ELF-1 (cell line): ENCODE measurements at regions not wholly inside any gene's neighbourhood (a gene's known extent, or its start where the extent isn't known, plus 50 kb on each side); places are given as distances from the start of the nearest gene placed in this dataset.

Source experiments
- DNase-seq: peaks from one replicate; pipeline ENCODE4 v3.0.0-alpha.2; 2016; ENCODE audit warnings: low read depth, low spot score

DNA sequence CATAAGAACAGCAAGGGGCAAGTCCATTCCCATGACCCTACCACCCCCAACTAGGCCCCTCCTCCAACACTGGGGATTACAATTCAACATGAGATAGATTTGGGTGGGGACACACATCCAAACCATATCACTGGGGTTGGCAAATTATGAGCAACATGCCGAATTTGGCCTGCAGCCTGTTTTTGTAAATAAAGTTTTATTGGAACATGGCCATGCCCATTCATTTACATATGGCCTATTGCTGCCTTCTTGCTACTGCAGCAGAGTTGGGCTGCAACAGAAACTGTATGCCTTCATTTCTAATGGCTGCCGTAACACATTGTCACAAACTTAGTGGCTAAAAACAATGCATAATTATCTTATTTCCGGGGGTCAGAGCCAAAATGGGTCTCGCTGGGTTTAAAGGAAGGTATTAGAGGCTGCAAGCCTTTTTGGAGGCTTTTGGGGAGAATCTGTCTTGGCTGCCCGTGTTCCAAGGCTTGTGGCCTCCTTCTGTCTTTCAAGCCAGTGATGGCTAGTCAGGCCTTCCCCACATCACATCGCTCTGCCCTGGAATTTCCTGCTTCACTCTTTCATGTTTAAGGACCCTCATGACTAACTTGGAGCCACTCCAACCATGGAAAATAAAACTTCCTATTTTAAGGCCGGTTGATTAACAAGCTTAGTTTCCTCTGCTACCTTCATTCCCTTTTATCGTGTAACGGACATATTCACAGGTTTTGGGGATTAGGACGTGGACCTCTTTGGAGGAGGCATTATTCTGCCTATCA lies 428.5 kb upstream of the PROK2 start:
- no peak for DNase-seq

DNA sequence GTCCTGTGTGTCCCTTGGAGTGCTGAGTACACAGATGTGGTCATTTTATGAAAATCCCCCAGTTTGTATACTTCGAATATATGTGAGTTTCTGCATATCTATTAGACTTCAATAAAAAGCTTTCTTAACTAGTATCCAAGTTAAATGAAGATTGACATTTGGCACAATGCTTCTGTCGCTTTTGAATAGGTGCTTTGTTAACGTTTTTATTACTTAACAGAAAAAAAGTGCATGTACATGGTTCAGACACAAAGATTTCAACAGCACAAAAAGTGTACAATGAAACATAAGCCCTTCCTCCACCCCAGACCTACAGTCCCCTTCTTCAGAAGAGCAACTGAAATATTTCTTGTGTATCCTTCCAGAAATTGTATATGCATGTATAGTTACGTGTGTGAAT lies 427.4 kb upstream of the PROK2 start:
- no peak for DNase-seq

DNA sequence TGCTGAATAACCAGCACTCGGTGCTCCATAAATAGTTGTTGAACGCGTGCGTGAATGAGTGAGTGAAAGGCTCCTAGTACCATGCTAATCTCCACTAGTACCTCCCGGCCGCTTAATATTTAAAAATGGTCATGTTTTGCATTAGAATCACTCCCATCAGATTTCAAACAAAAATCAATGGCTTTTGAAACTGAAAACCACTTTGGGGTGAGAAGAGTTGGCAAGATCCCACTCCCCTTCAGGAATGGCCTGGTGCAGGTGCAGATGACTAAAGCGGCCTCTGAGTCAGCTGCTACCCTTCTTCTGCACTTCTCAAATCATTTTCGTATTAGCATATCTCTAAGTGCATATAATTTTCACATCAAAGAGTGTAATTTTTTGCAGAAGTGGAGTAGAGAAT lies 425.3 kb upstream of the PROK2 start:
- DNase-seq: no peak

DNA sequence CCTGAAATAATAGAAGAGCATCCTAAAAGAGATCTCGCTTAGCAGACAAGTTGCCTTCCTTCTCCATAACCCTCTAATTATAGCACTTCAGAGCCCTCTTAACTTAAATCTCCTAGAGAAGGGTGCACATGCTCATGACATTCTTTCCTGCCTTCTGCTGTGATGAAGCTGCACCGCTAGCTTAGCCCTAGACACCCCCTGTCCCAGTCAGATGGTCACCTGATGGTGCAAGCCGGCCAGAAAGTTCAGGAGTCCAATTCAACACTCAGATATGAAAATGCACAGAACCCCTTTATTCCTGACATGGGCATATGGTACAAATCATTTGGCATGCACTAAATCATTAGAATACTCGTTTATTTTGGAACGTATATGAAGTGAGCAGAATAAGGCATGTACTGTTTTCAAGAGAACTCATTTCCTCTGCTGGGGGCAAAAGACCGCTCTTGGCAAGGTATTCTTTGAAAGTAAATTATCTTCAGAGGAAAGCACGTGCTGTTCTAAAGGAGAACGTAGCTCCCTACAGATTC lies 420.4 kb upstream of the PROK2 start:
- no peak for DNase-seq

DNA sequence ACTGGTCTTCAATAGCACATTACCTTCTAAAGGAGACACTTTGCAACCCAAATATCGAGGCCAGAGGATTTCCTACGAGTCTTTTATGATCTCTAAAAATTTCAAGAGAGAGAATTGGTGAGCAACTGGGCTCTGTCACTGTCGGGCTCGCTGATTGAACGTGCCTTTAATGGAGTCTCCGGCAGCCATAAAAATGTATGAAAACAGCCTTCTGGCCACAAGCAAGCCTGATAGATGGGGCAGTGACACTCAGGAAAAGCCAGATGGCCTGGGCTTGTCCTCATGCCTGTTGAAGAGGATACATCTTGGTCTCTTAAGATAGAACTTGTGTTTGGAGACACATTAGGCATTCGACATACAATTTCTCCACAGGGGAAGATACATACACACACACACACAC lies 419.5 kb upstream of the PROK2 start:
- DNase-seq: no peak

DNA sequence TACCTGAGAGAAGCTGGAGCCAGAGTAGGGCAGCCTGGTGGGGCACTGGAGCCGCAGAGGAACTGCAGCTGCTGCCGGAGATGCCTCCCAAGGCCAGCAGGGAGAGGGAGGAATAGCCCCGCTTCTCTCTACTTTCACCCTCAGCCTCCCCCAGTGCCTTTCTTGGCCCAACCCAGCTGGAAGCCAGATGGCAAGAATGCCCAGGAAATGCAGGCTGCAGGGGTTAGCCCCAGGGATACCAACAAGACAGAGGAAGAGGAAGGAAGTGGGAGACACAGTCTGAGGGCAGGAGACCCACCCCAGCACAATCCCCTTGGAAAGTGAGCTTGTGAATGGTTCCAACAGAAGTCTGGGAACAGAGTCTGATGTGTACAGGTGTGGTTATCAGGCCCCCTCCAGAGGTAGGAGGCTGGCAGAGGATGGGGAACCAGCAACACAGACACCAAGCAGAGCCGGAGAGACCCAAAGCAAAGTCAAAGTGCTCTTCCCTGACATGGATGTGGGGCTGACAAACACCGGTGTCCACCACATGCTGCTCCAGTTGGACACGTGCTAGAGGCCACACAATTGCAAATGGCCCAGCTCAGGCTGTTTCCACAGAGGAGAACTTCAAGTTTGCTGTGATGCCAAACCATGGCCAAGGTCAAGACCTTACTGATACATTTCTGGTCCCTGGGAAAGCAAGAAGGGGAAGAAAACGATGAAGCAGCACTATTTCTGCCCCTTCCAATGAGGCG lies 418.8 kb upstream of the PROK2 start:
- no peak for DNase-seq

DNA sequence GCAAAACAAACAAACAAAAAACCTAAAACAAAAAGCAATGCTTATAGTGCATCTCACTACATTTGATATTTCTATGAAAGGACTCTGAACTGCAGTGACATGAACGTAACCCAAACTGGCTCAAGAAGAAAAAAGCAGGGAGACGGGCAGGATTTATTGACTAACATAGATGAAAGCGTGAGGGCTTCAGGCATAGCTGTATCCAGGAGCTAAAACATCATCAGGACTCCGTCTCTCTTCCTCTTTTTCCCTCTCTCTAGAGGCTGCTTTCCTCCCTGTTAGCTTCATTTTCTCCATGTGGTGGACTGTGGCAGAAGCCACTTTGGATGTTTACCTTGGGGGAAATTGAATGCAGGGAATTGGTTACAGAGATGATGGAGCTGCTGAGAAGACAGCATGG lies 418.2 kb upstream of the PROK2 start:
- DNase-seq: no peak

DNA sequence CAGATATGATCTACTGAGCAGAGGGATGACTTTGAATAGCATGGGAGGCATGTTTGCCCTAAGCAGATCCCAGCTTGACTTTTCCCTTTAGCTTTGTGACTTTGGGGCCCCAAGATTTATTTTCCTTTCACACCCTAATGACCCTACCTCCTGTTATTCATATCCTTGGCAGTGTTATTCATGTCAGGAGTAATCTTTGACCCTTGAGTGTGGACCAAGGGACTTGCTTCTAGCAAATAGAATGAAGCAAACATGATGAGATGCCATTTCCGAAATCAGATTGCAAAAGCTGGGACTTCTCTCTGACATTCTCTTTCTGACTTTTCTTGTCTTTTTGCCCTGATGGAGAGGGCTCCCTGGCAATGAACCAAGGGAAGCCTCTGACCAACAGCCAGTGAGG lies 415.4 kb upstream of the PROK2 start:
- DNase-seq: no peak

DNA sequence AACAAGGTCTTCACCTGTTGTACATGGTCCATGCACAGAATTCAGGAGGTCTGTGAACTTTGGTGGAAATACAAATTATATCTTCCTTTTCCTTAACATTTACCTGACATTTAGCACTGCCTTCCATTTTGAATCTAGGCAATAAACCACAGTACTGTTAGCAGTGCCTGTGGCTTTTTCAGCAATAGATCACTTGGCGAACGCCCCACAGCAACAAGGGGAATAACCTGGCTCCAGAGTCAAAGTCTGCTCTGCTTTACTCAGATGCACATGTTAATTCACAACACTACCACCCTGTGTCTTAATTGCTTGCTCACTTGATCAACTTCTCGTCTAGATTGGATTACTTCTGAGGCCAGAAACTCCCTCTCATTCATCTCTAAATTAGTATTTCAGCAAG lies 414.6 kb upstream of the PROK2 start:
- no peak for DNase-seq

DNA sequence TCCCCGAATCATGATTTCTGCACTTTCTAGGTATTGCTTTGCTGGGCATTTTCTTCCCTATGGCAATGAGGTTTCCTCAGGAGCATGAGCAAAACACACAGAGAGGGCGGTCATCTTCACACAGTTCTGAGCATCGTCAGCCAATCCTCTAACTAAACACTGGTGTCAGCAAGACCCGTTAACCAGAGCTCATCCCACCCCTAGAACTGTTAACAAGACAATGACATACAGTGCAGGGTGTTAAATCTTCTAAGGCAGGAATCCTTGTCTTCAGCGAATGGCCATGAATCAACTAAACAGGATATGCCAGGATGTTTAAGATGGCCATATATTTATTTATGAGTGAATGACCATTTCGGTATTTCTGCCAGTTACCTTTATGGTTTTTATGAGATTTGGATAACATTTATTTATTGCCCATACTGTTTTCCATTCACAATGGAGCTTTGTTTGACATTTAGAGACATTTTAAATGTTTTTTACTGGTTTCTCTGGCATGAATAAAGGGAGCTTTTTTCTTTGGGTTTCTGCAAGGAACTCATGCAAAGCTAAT lies 411.5 kb upstream of the PROK2 start:
- no peak for DNase-seq

DNA sequence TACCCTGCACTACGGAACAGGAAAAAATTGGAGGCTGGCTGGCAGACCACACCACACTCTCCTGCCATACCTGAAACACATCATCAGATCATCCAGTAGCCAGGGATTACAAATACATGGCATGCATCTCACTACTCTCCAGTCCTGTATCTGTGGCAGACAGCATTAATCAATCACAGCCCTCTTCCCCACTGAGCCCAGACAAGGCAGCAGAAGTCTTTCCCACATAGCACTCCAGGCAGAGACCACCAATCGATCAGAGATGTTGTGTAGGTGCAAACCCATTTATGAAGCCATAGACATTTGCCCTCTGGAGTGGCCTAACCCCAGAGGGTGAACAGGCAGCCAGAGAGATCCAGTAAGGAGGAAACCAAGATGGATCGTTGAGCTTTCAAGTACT lies 410.9 kb upstream of the PROK2 start:
- no peak for DNase-seq

DNA sequence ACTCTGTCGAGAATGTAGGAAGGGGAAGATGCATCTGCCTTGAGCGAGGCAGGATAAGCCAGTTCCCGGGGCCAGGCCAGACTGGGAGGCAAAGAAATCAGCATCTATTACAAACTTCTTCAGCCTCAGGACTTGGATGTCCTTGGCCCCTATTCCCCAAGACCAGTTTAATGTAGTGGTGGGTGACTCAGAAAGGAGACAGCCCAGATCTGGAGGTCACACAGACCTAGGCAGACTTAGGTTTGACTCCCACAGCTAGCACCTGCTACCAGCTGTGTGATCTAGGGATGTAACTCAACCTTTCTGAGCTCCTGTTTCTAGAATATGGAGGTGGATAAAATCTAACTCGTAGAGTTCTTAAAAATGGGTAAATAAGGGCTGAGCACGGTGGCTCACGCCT lies 409.5 kb upstream of the PROK2 start:
- DNase-seq: no peak

DNA sequence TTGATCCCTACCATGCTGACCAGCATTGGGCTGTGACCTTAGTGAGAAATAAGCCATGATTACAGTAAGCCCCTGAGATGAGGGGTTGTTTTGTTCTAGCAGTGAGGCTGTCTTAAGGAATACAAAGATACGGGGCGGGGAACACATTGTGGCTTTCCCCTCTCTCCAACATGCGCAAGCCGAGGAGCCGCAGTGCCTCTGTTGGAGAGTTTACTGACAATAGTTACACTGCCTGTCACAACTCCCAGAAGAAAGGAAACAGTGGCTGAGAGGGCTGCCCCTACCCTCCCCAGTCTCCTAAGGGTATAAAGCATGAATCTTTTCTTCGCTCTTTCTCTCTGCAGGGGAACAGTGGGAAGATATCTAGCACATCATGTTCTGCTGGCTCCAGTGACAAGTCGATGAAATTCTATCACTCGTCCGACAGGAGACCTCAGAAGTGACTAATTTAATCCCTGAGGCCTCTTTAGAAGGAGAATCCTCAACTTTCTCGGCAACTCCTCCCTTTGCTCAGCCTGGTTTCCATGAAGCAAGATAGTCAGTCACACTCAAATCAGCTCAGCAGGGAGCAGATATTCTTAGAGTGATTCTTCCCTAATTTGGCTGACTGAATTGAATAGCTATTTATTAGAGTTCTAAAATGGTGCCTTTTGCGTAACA lies 409.0 kb upstream of the PROK2 start:
- DNase-seq: peak; percentile 69

DNA sequence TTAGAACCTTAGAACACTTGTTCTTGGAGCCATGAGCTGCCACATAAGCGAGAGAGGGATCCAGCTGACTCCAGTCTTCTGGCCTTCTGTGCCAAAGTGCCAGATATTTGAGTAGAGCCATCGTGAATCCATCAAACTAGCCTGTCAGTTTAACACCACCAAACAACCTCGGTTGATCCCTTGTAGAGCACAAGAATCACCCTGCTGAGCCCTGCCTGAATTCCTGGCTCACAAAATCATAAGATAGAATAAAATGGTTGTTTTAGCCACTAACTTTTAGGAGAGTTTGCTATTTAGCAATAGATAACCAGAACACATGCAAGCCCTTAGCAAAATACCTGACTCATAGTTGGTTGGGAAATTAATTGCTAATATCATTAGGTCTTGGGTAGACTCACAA lies 407.6 kb upstream of the PROK2 start:
- no peak for DNase-seq

DNA sequence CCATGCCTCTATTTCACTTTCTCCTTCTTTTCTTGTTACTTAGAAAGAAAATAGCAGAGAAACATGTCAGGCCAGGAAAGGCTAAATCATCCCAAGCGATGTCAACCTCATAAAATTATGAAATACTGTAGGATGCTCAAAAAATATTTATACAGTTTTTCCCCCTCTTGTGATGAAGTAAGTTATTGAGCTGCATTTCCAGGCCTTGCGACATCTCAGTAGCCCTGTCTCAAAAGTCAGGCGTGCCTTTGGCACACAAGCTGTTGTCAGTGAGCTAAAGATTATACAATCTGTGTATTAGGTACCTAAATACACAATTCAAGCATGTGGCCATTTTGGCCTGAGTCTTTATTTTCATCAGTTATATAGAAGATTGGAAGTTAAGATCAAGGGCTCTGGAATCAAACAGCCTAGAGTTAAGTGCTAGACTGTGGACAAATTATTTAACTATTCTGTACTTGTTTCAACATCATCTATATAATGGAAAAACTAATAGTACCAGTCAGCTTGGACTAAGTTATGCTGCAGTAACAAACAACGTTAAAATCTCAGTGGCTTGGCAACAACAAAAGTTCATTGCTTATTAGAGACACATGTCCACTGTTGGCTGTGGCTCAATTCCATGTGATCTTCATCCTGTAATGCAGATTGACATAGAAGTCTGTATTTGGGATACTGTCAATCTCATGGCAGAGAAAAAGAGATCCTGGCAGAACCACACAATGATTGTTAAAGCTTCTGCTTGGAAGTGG lies 406.4 kb upstream of the PROK2 start:
- DNase-seq: no peak

DNA sequence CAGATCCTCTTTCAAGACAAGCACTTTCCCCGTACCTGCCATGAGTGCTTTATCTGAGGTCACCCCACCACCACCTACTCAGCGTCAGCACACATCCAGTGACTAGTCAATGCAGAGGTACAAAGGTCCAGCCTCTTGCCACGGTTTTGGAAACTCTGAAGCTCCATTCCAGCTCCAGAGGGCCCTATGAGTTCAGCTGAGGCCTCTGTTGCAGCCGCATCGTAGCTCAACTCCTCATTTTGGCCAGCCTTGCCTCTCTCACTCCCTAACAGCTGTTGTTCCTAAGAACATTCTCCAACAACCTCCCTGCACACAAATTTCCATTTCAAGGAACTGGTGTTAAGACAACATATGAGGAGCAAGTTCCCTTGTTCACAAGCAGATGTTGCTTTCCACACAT lies 405.1 kb upstream of the PROK2 start:
- no peak for DNase-seq

DNA sequence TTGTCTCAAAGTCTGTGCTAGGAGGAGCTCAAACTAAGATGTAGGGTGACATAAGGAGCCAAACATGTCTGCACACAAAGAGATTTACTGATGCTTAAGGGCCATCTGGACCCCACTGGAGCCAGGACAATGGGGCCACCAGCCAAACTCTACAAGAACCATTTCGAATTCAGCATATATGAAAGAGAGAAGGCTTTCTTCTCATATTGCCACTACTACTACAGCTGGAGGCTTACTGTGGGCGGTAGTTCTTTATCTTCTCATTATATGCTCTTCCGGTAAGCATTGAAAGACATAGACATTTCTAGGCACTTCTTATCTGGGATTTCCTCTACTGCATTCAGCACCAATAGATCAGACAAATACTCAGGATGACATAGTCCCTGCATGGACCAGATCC lies 404.4 kb upstream of the PROK2 start:
- DNase-seq: no peak

DNA sequence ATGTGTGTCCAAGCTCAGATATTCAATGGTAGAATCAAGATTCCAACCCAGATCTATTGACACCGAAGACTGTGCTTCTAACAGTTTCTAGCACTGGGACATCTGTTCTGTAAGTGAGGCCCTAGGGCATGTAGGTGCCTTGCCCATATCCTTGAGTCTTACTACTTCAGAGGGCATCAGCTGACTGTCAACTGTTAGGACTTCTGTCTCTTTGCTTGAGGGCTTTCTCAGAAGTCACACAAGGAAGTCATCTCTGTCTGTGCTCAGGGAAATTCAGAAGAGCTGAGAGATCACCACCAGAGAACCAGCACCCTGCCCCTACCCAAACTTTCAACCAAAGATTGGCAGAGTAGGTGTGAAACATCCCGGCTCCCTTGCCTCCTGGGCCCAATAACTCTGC lies 403.6 kb upstream of the PROK2 start:
- no peak for DNase-seq

DNA sequence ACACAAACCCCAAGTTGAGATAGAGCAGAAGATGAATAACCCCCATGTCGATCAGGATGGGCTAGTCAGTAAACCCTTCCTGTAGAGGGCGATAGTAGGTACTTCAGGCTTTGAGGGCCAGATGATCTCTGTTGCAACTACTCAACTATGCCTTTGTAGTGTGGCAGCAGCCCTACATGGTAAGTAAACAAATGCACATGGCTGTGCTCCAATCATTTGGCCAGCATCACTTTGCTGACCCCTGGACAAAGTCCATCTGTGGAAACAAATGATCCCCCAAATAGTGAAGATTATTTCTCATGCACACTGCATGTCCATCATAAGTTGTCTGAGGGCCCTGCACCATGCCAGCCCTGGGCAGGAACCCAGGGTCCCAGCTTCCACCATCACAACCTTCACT lies 402.2 kb upstream of the PROK2 start:
- no peak for DNase-seq

DNA sequence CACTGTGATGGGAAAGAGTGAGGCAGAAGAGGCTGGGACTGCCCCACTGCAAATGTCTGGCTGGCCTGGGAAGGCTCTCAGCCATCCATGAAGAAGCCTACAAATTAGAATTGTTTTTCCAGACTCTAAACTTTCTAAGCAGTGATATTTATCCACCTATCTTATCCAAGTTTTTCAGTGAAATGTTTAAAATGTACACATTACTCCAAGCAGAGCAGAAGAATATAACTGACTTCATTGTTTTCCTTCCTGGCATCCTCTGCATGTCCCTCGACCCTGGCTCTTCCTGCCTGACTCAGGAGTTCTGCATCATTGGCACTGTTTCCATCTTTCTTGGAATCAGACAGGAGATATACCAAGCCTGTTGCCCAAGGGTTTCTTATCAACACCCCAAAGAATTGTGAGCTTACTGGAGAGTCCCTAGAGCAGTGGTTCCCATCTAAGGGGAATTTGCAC lies 401.5 kb upstream of the PROK2 start:
- DNase-seq: no peak

DNA sequence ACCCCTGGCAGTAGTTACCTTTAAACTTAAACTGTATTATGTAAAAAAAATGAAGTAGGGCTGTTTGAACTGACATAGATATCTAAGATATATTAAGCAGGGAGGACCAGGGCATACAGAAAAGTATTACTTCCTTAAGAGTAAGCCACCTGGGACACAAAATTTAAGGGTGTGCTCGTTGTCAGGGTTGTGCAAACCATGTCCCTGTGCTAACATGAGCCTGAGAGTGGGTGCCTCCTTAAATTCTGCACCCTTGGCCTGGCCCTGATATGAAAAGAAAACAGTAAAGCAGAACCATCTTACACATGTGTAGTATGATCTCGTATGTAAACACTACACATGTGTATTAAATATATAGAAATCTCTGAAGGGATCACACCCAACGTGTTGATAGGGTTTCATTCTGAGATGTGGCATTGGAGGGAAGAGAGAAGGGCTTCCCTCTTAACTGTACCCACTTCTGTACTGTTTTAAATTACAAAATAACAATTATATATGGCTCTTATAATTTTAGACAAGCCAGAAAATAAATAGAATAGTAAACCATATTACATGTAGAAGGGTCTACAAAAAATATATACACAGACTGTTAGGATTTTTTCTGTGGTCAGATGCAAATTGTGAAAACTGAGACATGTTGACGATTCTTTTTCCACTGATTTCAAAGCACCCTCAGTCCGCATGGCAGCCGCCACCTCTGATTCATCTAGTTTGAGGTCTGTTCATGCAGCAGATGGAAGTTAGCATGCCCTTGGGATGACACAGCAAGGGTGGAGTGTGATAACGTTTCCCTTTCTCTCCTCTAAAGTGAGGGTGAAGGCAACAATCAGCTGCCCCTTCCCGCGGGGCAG lies 400.8 kb upstream of the PROK2 start:
- DNase-seq: no peak
